ENCODE measurements at regions not wholly inside any gene's neighbourhood (a gene's known extent, or its start where the extent isn't known, plus 50 kb on each side); places are given as distances from the start of the nearest gene placed in this dataset.

DNA sequence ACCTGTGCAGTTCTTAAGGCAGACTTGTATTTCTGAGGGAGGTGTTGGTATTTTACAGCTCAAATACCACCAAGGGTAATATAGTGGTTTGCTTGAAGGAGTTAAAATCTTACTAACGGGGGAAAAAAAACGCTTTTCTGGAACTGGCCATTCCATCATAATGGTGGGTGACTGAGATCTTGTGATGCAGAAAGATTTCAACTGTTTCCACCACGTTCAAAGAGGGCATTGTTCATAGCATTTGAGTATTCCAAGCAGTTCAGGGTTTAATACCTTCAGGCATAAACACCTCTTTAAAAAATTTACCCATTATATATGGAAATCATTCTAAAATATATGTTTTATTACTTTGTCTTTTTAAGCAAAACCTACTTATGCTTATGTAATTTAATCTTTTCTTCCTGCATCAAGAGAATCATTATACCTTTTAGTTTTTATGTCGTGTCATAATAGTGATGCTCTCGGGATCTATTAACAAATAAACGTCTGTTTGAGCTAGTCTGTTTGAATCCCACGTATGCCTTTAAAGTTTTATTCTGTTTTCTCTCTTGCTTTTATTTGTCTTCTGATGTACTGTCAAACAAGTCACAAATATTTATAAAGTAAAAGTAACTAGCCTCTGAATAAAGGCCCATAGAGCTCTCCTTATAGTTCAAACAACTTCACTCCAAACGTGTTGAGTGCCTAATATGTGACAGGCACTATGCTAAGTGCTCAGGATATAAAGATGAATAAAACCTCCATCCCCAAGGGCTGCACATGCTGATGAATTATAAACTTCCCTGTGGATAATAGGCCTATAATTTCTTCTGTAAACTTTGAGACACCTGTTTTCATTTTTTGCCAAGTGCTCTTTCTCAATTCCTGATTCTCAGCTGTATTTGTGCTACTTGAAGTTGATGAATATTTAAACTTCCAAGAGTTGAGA is 298.8 kb upstream of the FERMT1 start:
- no peaks in the 10 kb centered on the region for H3K4me1 ChIP-seq
- 58 to 62% methylated on average over 8 of the region's 8 CpGs for WGBS, 2 donors
- no peak for ATAC-seq (ENCODE audit: low FRiP score in 2 of 2)

DNA sequence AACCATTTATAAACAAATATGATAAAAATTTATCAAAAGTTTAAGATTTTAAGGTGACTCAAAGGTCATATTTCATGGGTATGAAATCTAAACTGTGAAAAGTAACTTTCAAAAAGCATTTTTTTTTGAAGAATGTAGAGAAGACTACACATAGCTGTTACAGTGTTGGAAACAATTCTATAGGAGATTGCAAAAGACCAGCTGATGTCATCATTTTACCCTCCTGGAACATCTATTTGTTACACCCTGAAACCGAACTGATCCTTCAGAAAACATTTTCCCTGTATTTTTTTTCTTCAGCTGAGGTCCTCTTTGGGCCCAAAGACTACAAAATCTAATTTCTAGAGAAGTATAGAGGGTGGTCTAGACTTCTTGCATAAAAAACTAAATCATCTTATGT is 297.5 kb upstream of the FERMT1 start:
- no peaks in the 10 kb centered on the region for H3K9me3 ChIP-seq
- no peak for ATAC-seq (ENCODE audit: low FRiP score in 2 of 2)
- TF ChIP-seq POLR2A (IDR thresholded peaks at IDR 0.05) (no peak), POLR2AphosphoS5 (IDR thresholded peaks at IDR 0.05) (no peak), EP300 (IDR thresholded peaks at IDR 0.05) (no peak)
- TF ChIP-seq, protein P1, sequence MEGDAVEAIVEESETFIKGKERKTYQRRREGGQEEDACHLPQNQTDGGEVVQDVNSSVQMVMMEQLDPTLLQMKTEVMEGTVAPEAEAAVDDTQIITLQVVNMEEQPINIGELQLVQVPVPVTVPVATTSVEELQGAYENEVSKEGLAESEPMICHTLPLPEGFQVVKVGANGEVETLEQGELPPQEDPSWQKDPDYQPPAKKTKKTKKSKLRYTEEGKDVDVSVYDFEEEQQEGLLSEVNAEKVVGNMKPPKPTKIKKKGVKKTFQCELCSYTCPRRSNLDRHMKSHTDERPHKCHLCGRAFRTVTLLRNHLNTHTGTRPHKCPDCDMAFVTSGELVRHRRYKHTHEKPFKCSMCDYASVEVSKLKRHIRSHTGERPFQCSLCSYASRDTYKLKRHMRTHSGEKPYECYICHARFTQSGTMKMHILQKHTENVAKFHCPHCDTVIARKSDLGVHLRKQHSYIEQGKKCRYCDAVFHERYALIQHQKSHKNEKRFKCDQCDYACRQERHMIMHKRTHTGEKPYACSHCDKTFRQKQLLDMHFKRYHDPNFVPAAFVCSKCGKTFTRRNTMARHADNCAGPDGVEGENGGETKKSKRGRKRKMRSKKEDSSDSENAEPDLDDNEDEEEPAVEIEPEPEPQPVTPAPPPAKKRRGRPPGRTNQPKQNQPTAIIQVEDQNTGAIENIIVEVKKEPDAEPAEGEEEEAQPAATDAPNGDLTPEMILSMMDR (IDR thresholded peaks at IDR 0.05), result no peak
- H3K4me3 ChIP-seq, result no peak overlapping the region
- WGBS, 2 donors, result 67 to 81% methylated on average over 1 of the region's 1 CpG
- no peaks in the 10 kb centered on the region for H3K4me1 ChIP-seq
- H3K27ac ChIP-seq, result no peak overlapping the region
- H3K36me3 ChIP-seq, result no peaks in the 10 kb centered on the region
- no peaks in the 10 kb centered on the region for H3K27me3 ChIP-seq
- DNase-seq, result no peak

More for the DNA sequence above, 298.8 kb upstream of the FERMT1 start:
- TF ChIP-seq POLR2A (IDR thresholded peaks at IDR 0.05), result no peak
- no peak for TF ChIP-seq POLR2AphosphoS5 (IDR thresholded peaks at IDR 0.05)
- TF ChIP-seq EP300 (IDR thresholded peaks at IDR 0.05), result no peak
- TF ChIP-seq, protein P1 (IDR thresholded peaks at IDR 0.05), result no peak
- Histone ChIP-seq H3K36me3 (no peaks in the 10 kb centered on the region), H3K27me3 (no peaks in the 10 kb centered on the region), H3K9me3 (no peaks in the 10 kb centered on the region), H3K27ac (no peak overlapping the region), H3K4me3 (no peak overlapping the region)
- DNase-seq, result no peak

DNA sequence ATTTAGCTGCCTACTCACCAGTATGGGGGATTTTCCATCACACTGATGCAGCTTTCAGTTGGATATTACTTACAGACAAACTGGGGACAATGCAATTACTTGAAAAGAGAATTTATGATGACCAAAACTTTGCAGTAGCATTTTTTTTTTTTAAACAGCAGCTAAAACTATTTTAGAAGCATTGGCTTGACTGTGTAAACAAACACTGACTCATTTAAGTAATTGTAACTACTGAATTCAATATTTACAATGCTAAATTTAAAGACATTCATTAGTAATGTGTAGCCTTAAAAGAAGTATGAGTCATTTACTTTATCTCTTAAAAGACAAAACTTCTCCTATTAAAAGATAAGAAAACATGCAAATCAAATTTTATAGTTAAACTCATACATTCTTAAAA is 295.9 kb upstream of the FERMT1 start:
- DNase-seq (no peak), ATAC-seq (ENCODE audit: low FRiP score in 2 of 2) (no peak)
- Histone ChIP-seq H3K4me1 (no peaks in the 10 kb centered on the region), H3K9me3 (no peaks in the 10 kb centered on the region), H3K36me3 (no peaks in the 10 kb centered on the region), H3K27me3 (no peaks in the 10 kb centered on the region), H3K27ac (no peak overlapping the region), H3K4me3 (no peak overlapping the region)
- TF ChIP-seq POLR2A (IDR thresholded peaks at IDR 0.05) (no peak), POLR2AphosphoS5 (IDR thresholded peaks at IDR 0.05) (no peak), EP300 (IDR thresholded peaks at IDR 0.05) (no peak)
- TF ChIP-seq, protein P1 (IDR thresholded peaks at IDR 0.05), result no peak

DNA sequence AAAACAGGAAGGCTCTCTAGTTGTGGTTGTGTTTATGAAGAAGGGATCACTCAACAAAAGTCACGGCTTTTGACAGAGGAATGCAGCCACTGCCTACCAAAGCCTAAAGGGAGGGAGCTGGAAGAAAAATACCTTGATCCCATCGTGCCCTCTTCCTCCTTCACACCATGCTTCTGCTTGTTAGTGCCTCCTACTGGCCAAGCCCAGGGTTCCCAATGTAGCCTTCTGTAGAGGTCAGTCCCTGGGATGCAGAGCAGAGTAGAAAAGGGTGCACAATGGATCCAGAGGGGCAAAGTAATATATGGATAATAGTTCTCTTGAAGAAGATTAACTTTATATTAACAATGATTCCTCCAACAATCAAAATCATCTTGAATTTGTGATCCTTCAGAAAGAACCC is 293.5 kb upstream of the FERMT1 start:
- no peak overlapping the region for H3K27ac ChIP-seq
- no peaks in the 10 kb centered on the region for H3K27me3 ChIP-seq
- H3K4me3 ChIP-seq, result no peak overlapping the region
- no peaks in the 10 kb centered on the region for H3K36me3 ChIP-seq
- ATAC-seq (ENCODE audit: low FRiP score in 2 of 2) (no peak), DNase-seq (no peak)
- TF ChIP-seq EP300 (IDR thresholded peaks at IDR 0.05) (no peak), POLR2A (IDR thresholded peaks at IDR 0.05) (no peak), POLR2AphosphoS5 (IDR thresholded peaks at IDR 0.05) (no peak)
- TF ChIP-seq, protein P1 (IDR thresholded peaks at IDR 0.05), result no peak
- WGBS, 2 donors, result 68 to 72% methylated on average over 2 of the region's 2 CpGs
- no peaks in the 10 kb centered on the region for H3K4me1 ChIP-seq
- no peaks in the 10 kb centered on the region for H3K9me3 ChIP-seq

DNA sequence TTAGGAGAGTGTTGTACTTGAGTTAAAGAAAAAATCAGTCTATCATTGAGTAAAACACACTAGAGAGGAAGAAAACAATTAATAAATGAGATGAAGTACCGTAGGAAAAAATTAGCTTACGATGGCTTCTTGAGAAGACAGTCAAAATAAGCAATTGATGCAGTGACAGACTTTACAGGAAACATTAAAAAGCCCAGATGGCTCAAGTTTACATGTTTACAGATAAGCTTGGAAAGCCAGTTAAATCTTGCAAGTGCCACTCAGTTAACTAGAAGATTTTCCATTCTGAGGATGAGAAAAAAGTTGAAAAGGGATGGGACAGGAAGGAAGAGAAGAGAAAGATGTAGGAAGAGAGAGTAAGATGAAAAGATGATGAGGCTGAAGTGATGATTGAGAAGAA is 288.8 kb upstream of the FERMT1 start:
- TF ChIP-seq, protein P1 (IDR thresholded peaks at IDR 0.05), result no peak
- TF ChIP-seq POLR2AphosphoS5 (IDR thresholded peaks at IDR 0.05), result no peak
- TF ChIP-seq POLR2A (IDR thresholded peaks at IDR 0.05), result no peak
- TF ChIP-seq EP300 (IDR thresholded peaks at IDR 0.05), result no peak
- H3K4me3 ChIP-seq, result no peak overlapping the region
- H3K9me3 ChIP-seq, result no peaks in the 10 kb centered on the region
- DNase-seq (no peak), ATAC-seq (ENCODE audit: low FRiP score in 2 of 2) (no peak)
- no peaks in the 10 kb centered on the region for H3K4me1 ChIP-seq
- H3K27ac ChIP-seq, result no peak overlapping the region
- no peaks in the 10 kb centered on the region for H3K27me3 ChIP-seq
- WGBS, 2 donors, result 43 to 71% methylated on average over 2 of the region's 2 CpGs
- no peaks in the 10 kb centered on the region for H3K36me3 ChIP-seq

Data from upper lobe of left lung (tissue), 6 donors.